Skeletal muscle tissue (tissue), 3 donors: ENCODE measurements at regions not wholly inside any gene's neighbourhood (a gene's known extent, or its start where the extent isn't known, plus 50 kb on each side); places are given as distances from the start of the nearest gene placed in this dataset.

Source experiments
- H3K27ac ChIP-seq: one replicate; pipeline ENCODE4 v1.7.0; 2013; ENCODE audit warnings: mild to moderate bottlenecking, low read depth, low read length, inconsistent platforms
- H3K27me3 ChIP-seq, 3 donors: one replicate each; pipeline ENCODE4 v1.7.0; 2013; ENCODE audit warnings: low read length in 3 of 3; ENCODE audit not compliant: control insufficient read depth in 3 of 3, insufficient read depth in 3 of 3
- H3K36me3 ChIP-seq, 3 donors: one replicate each; pipeline ENCODE4 v1.7.0; 2013; ENCODE audit warnings: low read length in 3 of 3; ENCODE audit not compliant: control insufficient read depth in 3 of 3, insufficient read depth in 3 of 3
- H3K4me1 ChIP-seq, 3 donors: one replicate each; pipeline ENCODE4 v1.7.0; 2013; ENCODE audit warnings: low read length in 3 of 3, mild to moderate bottlenecking in 3 of 3; ENCODE audit not compliant: control insufficient read depth in 3 of 3, insufficient read depth in 3 of 3
- H3K4me3 ChIP-seq, 3 donors: one replicate each; pipeline ENCODE4 v1.7.0; 2013; ENCODE audit warnings: low read length in 3 of 3
- H3K9ac ChIP-seq, 3 donors: one replicate each; pipeline ENCODE4 v1.7.0; 2013; ENCODE audit warnings: low read length in 3 of 3, mild to moderate bottlenecking in 3 of 3, moderate library complexity in 2 of 3, low read depth in 1 of 3
- H3K9me3 ChIP-seq, 3 donors: one replicate each; pipeline ENCODE4 v1.7.0; 2013; ENCODE audit warnings: low read length in 3 of 3; ENCODE audit not compliant: control insufficient read depth in 3 of 3
- donor health status: Osteomylitis.

DNA sequence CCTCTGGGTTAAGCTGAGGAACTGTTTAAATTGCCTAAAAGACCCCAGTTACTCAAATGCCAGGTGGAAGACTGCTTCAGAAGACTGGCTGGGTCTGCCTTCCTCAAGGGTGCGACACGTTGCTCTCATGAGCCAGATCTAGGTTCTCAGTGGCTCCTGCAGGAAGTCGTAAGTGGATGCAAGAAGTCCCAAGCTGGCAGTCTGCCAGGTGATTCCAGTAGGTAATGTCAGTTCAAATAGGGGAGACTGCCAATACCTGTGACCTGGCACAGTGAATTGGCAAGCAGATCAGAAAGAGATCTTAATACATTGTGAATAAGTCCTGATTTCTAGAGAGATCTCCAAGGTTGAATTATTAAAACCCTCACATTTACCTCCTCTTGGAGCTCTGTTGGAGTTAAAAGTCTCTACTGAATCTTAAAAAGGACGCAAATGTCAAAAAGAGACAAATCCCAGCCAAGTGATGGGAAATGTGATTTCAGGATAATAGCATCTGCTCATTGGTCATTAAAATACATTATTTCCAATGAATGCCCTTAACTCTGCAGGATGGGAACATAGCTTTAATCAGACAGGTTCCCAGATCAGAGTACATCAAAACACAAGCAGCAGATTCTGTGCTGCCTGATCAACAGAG lies 98.8 kb upstream of the FRMD6 start:
- Histone ChIP-seq H3K4me1 (peaks cover 0 to 5% (median 0%) of the 10 kb centered on the region in 3 donors), H3K27me3 (no peaks in the 10 kb centered on the region), H3K9me3 (no peaks in the 10 kb centered on the region), H3K27ac (no peak overlapping the region), H3K36me3 (no peaks in the 10 kb centered on the region), H3K4me3 (no peak overlapping the region), H3K9ac (no peak overlapping the region)

DNA sequence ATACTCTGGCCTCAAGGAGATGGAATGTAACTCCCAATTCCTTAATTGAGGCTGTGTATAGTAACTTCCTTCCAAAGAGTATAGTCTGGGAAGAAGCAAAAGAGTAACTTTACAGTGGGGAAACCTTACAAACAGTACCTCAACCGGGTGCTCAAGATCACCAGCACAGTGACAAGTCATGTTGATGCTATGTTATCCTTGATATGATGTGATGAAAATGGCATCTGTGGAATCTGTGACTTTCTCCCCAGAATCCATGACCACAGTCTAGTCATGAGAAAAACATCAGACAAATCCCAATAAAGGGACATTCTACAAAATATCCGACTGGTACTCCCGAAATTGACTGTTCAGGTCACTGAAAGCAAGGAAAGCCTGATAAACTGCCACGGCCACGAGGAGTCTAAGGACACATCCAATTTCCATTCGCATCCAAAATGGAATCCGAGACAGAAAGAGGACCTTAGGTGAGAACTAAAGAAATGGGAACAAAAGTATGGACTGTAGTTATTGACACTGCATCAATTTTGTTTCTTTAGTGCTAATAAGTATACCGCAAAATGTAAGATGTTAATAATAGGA lies 97.3 kb upstream of the FRMD6 start:
- H3K36me3 ChIP-seq: no peaks in the 10 kb centered on the region
- H3K4me3 ChIP-seq: no peak overlapping the region
- H3K27me3 ChIP-seq: no peaks in the 10 kb centered on the region
- H3K9me3 ChIP-seq: no peaks in the 10 kb centered on the region
- no peak overlapping the region for H3K9ac ChIP-seq
- H3K4me1 ChIP-seq: peaks cover 0 to 5% (median 0%) of the 10 kb centered on the region in 3 donors
- H3K27ac ChIP-seq: no peak overlapping the region

DNA sequence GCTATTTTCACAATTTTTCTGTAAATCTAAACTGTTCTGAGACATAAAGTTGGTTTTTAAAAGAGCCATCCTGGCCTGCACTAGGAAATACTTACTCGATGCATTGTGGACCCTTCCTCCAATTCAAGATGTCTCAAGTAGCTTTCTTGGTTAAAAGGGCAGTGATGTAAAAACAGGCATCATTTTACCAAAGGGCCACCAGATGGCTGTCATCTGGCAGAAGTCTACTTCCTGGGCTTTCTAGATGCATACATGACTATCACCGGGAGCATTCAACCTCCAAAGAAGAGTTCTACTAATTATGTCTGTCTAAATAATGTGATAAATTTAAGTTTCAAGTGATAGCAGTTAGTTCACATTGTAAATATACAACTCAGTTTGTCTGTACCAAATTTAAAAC lies 96.8 kb upstream of the FRMD6 start:
- no peak overlapping the region for H3K4me3 ChIP-seq
- H3K4me1 ChIP-seq: peaks cover 0 to 5% (median 0%) of the 10 kb centered on the region in 3 donors
- H3K27ac ChIP-seq: no peak overlapping the region
- H3K36me3 ChIP-seq: no peaks in the 10 kb centered on the region
- no peaks in the 10 kb centered on the region for H3K9me3 ChIP-seq
- H3K27me3 ChIP-seq: no peaks in the 10 kb centered on the region
- H3K9ac ChIP-seq: no peak overlapping the region

DNA sequence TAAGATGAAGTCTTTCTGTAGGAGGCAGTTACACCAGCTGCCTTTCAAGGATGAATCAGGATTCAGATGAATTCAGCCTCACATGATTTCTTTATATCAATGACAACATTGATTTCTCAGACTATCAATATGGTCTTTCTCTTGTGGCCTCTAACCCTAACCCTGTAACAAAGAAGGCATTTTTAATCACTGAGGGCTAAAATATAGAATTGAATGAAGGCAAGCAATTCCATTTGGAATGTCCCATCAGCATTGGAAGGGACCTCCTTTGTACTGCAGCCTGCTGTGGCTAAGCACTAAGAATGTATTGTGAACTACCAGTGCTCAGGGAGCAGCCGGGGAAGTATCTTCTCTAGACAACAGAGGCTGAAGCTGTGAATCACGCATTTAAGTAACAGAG lies 90.6 kb upstream of the FRMD6 start:
- no peaks in the 10 kb centered on the region for H3K9me3 ChIP-seq

DNA sequence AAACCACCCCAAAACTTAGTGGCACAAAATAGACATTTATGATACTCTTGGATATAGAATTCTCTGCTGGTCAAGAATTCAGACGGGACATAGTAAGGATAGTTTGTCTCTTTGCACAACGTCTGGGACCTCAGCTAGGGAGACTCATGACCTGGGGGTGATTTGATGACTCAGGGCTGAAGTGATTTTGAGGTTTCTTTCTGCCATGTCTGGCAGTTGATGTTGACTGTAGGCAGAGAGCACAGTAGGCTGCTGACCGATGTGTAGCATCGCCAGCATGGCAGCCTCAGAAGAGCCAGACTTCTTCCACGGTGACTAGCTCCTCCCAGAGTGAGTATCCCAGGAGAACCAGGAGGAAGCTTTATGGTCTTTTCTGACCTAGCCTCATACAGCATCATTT lies 88.9 kb upstream of the FRMD6 start:
- Histone ChIP-seq H3K27ac (no peak overlapping the region), H3K9me3 (no peaks in the 10 kb centered on the region), H3K36me3 (no peaks in the 10 kb centered on the region), H3K27me3 (no peaks in the 10 kb centered on the region), H3K9ac (no peak overlapping the region), H3K4me1 (no peaks in the 10 kb centered on the region), H3K4me3 (no peak overlapping the region)

More for the DNA sequence above, 90.6 kb upstream of the FRMD6 start:
- H3K27me3 ChIP-seq: no peaks in the 10 kb centered on the region
- H3K4me3 ChIP-seq: no peak overlapping the region
- no peak overlapping the region for H3K27ac ChIP-seq
- H3K9ac ChIP-seq: no peak overlapping the region
- no peaks in the 10 kb centered on the region for H3K36me3 ChIP-seq
- no peaks in the 10 kb centered on the region for H3K4me1 ChIP-seq

DNA sequence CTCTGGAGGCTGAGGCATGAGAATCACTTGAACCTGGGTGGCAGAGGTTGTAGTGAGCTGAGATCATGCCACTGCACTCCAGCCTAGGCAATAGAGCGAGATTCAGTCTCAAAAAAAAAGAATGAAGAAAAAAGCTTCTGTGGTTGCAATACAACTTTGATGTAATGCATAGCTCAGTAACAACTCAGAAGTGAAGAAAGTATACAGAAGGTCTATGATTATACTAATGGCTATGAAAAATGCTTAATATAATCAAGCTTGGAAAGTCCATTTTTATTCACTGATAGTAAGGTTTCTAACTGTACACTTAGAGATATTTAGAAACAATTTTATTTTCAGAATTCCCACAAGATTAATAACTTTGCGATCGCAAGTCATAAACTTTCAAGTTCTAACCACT lies 88.2 kb upstream of the FRMD6 start:
- no peaks in the 10 kb centered on the region for H3K27me3 ChIP-seq
- H3K27ac ChIP-seq: no peak overlapping the region
- no peak overlapping the region for H3K4me3 ChIP-seq
- H3K36me3 ChIP-seq: no peaks in the 10 kb centered on the region
- H3K4me1 ChIP-seq: no peaks in the 10 kb centered on the region
- H3K9me3 ChIP-seq: no peaks in the 10 kb centered on the region
- H3K9ac ChIP-seq: no peak overlapping the region

DNA sequence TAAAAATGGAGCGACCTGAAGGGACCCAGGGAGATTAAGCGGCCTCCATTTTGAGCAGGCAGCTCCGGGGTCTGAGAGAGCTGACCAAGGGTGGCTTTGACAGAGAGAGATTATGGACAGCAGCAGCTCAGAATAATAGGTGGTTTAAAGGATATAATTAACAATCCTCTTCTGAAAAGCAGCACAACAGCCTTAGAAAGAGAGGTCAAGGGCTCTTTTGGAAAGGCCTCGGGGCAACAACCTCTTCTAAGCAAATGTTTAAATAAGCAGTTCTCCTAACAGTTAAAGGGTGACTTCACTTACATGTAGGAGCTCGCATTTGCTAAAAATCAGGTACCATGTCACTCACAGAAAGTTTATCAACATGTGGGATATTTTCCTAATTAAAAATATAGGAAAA lies 87.2 kb upstream of the FRMD6 start:
- H3K4me1 ChIP-seq: no peaks in the 10 kb centered on the region
- no peak overlapping the region for H3K9ac ChIP-seq
- no peak overlapping the region for H3K27ac ChIP-seq
- no peaks in the 10 kb centered on the region for H3K27me3 ChIP-seq
- H3K36me3 ChIP-seq: no peaks in the 10 kb centered on the region
- no peaks in the 10 kb centered on the region for H3K9me3 ChIP-seq
- no peak overlapping the region for H3K4me3 ChIP-seq

DNA sequence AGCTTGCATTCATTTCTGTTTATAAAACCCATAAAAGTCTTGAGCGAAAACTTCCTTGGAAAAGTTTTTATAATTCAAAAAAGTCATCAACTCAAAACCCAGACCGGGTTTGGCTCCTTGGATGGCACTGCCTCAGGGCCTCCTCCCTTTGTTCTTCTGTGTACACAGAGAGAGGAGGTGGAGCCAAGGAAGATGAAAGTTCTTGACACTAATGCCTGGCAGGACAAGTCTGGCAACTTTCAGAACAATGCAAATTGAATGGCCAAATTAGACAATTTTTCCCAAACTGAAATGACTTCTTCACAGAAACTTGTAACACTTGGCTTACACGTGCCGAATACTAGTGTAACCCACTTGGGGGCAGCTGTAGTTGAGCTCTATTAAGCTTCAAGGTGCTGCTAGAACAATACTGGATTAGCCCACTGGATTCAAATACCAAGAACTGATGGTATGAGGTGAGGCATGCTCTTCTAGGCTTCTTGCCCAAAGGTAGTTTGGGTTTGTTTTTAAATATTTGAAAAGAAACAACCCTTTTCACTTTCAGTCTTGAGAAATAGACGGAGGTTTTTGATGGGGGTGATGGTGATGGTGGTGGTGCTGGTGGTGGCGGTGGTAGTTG lies 86.6 kb upstream of the FRMD6 start:
- Histone ChIP-seq H3K27ac (no peak overlapping the region), H3K4me1 (no peaks in the 10 kb centered on the region), H3K4me3 (no peak overlapping the region), H3K27me3 (no peaks in the 10 kb centered on the region), H3K36me3 (no peaks in the 10 kb centered on the region), H3K9ac (no peak overlapping the region), H3K9me3 (no peaks in the 10 kb centered on the region)

DNA sequence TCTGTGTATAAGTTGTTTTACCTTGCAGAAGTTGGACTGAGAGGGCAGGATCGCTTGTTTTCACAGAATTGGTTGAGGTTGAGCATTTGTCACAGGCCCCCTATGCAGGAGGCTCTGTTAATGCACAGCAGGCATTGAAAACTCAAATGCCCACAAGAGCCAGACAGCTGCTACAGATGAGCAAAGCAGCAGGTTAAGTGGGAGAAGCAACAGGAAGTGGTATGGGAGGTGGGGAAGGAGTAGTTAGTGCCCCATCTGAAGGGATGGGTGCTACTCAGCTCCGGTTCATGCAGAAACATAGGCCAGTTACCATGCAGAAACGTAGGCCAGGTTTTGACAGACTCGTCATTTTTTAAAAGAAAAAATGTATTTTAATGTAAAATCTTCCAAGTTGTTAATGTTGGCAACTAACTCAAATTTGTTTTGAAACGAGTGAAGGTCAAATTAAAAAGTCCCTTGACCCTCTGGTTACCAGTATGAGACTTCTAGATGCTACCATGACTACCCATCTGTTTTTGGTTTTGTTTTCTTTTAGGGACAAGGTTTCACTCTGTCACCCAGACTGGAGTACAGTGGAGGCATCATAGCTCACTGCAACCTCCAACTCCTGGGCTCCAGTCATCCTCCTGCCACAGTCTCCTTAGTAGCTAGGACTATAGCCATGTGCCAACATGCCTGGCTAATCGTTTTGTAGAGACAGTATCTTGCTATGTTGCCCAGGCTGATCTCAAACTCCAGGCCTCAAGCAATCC lies 84.7 kb upstream of the FRMD6 start:
- Histone ChIP-seq H3K27me3 (no peaks in the 10 kb centered on the region), H3K27ac (no peak overlapping the region), H3K4me3 (no peak overlapping the region), H3K9ac (no peak overlapping the region), H3K36me3 (no peaks in the 10 kb centered on the region), H3K4me1 (no peaks in the 10 kb centered on the region), H3K9me3 (no peaks in the 10 kb centered on the region)

DNA sequence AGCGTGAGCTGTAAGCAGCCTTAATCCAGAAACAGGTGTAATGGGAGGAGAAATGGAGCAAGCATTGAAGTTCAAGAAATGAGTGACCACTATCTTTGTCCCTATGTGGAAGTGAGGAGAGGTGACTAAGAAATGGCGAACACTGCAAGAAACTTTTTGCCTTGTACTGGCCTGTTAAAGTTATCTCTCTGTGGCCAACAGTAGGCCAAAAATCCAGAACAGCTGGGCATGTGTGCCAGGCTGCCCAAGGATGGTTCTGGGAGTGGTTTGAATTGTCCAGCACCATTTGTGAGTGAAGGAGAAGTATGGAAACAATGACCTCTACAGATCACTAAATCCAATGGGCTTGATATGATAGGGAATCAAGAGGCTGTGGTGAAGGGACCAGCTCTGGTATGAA lies 83.3 kb upstream of the FRMD6 start:
- H3K9ac ChIP-seq: no peak overlapping the region
- H3K36me3 ChIP-seq: no peaks in the 10 kb centered on the region
- no peak overlapping the region for H3K4me3 ChIP-seq
- no peaks in the 10 kb centered on the region for H3K9me3 ChIP-seq
- no peak overlapping the region for H3K27ac ChIP-seq
- no peaks in the 10 kb centered on the region for H3K4me1 ChIP-seq
- H3K27me3 ChIP-seq: no peaks in the 10 kb centered on the region
